DOHH2 (cell line): ENCODE measurements at regions not wholly inside any gene's neighbourhood (a gene's known extent, or its start where the extent isn't known, plus 50 kb on each side); places are given as distances from the start of the nearest gene placed in this dataset.

Source experiments
- H3F3A ChIP-seq: fragments of 200-600 bp; sonication (generic), shearing (Covaris generic); 2 replicates; pipeline ENCODE4 v1.6.0; 2016; ENCODE audit warnings: antibody characterized with exemption, mild to moderate bottlenecking; ENCODE audit not compliant: control insufficient read depth, insufficient read depth
- H3K27ac ChIP-seq: fragments of 200-600 bp; sonication (generic); 2 replicates; pipeline ENCODE4 v1.5.1; 2014; ENCODE audit warnings: low read depth, mild to moderate bottlenecking, low read length, moderate library complexity
- H3K27me3 ChIP-seq: fragments of 200-600 bp; sonication (generic); 2 replicates; pipeline ENCODE4 v1.6.1; 2014; ENCODE audit warnings: mild to moderate bottlenecking, low read length, mixed read lengths; ENCODE audit not compliant: control insufficient read depth
- H3K36me3 ChIP-seq: fragments of 200-600 bp; sonication (generic); 2 replicates; pipeline ENCODE4 v1.6.1; 2014; ENCODE audit warnings: mild to moderate bottlenecking, low read length, moderate library complexity, mixed read lengths; ENCODE audit not compliant: control insufficient read depth
- H3K4me1 ChIP-seq: fragments of 200-600 bp; sonication (generic); 2 replicates; pipeline ENCODE4 v1.6.1; 2014; ENCODE audit warnings: mild to moderate bottlenecking, low read length, mixed read lengths; ENCODE audit not compliant: control insufficient read depth
- H3K4me2 ChIP-seq: fragments of 200-600 bp; sonication (generic); 2 replicates; pipeline ENCODE4 v1.6.0; 2014; ENCODE audit warnings: mild to moderate bottlenecking, low read length, moderate library complexity
- H3K4me3 ChIP-seq: fragments of 200-600 bp; sonication (generic); 2 replicates; pipeline ENCODE4 v1.5.1; 2014; ENCODE audit warnings: mild to moderate bottlenecking, low read length, mixed read lengths
- H3K79me2 ChIP-seq: fragments of 200-600 bp; sonication (generic); 2 replicates; pipeline ENCODE4 v1.6.1; 2014; ENCODE audit warnings: mild to moderate bottlenecking, low read length, mixed read lengths; ENCODE audit not compliant: control insufficient read depth
- H3K9me2 ChIP-seq: fragments of 200-600 bp; sonication (generic); replicated peaks from 2 replicates; pipeline ENCODE4 v1.6.1; 2014; ENCODE audit warnings: mild to moderate bottlenecking, low read length, mixed read lengths; ENCODE audit not compliant: control insufficient read depth
- H3K9me3 ChIP-seq: fragments of 200-600 bp; sonication (generic); 2 replicates; pipeline ENCODE4 v1.6.1; 2014; ENCODE audit warnings: antibody characterized with exemption, low read length, mixed read lengths; ENCODE audit not compliant: control insufficient read depth, insufficient read depth
- H4K20me1 ChIP-seq: fragments of 200-600 bp; sonication (generic); 2 replicates; pipeline ENCODE4 v1.6.0; 2014; ENCODE audit warnings: low read depth, mild to moderate bottlenecking, antibody characterized with exemption, low read length, moderate library complexity; ENCODE audit not compliant: control insufficient read depth, insufficient read depth
- CTCF ChIP-seq: fragments of 200-600 bp; sonication (generic); IDR thresholded peaks from one replicate; pipeline ENCODE4 v1.5.1; 2014; ENCODE audit warnings: antibody characterized with exemption, mild to moderate bottlenecking, low read depth, low read length; ENCODE audit not compliant: poor library complexity, severe bottlenecking
- EZH2phosphoT487 ChIP-seq: fragments of 200-600 bp; sonication (generic); IDR thresholded peaks from 2 replicates; pipeline ENCODE4 v1.6.1; 2017; ENCODE audit warnings: borderline replicate concordance, mild to moderate bottlenecking, antibody characterized with exemption, low read length, moderate library complexity, mixed read lengths

GRCh38 chr7:136055266-136055665 lies 78.1 kb upstream of the MTPN start:
- H3K27ac ChIP-seq = no peak overlapping the region
- no peak for TF ChIP-seq CTCF
- TF ChIP-seq EZH2phosphoT487 = no peak
- no peak overlapping the region for H3K4me3 ChIP-seq

DNA sequence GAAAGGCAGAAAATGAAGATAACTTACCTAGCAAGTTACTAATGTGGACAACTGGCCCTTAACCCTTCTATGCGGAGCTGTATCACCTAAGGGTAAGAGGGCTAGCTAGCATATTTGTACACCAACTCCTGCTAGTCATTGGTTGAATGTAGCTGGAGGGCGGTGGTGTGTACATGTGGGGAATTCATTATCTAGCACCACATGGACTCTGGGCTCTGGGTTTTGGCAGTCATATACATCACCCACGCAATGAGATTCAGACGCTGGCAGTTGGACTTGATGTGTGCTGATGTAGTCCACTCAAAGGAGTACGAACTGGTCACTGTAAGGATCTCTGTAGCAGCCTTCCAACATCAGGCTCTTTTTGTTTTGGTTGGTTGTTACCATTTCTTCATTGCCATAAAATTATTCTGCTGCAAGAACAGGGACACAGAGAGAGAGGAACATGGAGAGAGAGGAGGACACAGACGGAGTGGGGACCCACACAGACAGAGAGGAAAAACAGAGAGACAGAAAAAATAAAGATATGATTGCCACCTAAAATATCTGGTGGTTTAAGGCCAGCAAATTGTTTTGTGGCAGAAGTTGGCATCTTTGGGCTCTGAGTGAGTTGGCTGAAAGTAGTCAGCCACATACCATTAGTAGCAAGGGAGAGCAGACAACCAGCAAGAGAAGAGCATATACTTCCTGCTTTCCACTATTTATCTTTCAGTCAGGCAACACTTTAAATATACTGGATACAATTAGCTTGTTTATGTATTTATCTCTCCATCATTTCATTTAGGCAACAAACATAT lies 76.7 kb upstream of the MTPN start:
- Histone ChIP-seq H3K27ac (no peak overlapping the region), H3K36me3 (no peaks in the 10 kb centered on the region), H3K4me1 (no peaks in the 10 kb centered on the region), H3K9me3 (no peaks in the 10 kb centered on the region), H3F3A (no peaks in the 10 kb centered on the region), H3K4me2 (no peak overlapping the region), H3K79me2 (no peaks in the 10 kb centered on the region), H3K4me3 (no peak overlapping the region), H3K27me3 (no peaks in the 10 kb centered on the region), H3K9me2 (no peaks in the 10 kb centered on the region), H4K20me1 (no peaks in the 10 kb centered on the region)
- TF ChIP-seq CTCF = no peak
- no peak for TF ChIP-seq EZH2phosphoT487

More at GRCh38 chr7:136055266-136055665, 78.1 kb upstream of the MTPN start:
- H3K9me2 ChIP-seq = no peaks in the 10 kb centered on the region
- H3K36me3 ChIP-seq = no peaks in the 10 kb centered on the region
- no peaks in the 10 kb centered on the region for H3F3A ChIP-seq
- H3K79me2 ChIP-seq = no peaks in the 10 kb centered on the region
- no peaks in the 10 kb centered on the region for H4K20me1 ChIP-seq
- H3K9me3 ChIP-seq = no peaks in the 10 kb centered on the region
- H3K4me2 ChIP-seq = no peak overlapping the region
- H3K27me3 ChIP-seq = no peaks in the 10 kb centered on the region
- no peaks in the 10 kb centered on the region for H3K4me1 ChIP-seq

- Histone ChIP-seq H3F3A (no peaks in the 10 kb centered on the region), H3K79me2 (no peaks in the 10 kb centered on the region), H3K9me2 (no peaks in the 10 kb centered on the region), H4K20me1 (no peaks in the 10 kb centered on the region), H3K4me3 (no peak overlapping the region), H3K9me3 (no peaks in the 10 kb centered on the region), H3K4me1 (no peaks in the 10 kb centered on the region), H3K36me3 (no peaks in the 10 kb centered on the region), H3K4me2 (no peak overlapping the region), H3K27ac (no peak overlapping the region), H3K27me3 (no peaks in the 10 kb centered on the region)
- no peak for TF ChIP-seq CTCF
- no peak for TF ChIP-seq EZH2phosphoT487
Observed at GRCh38 chr7:136051203-136051928, 74.2 kb upstream of the MTPN start.
